ENCODE measurements at regions not wholly inside any gene's neighbourhood (a gene's known extent, or its start where the extent isn't known, plus 50 kb on each side); places are given as distances from the start of the nearest gene placed in this dataset.

GRCh38 chr6:120473804-120474203, 860.5 kb downstream of the TBC1D32 start:
- POLR2A ChIA-PET (ENCODE audit: unreplicated experiment) = no interaction called here
- Histone ChIP-seq H3K36me3 (ENCODE audit: control insufficient read depth, insufficient read depth, low read length) (no peaks in the 10 kb centered on the region), H3K4ac (ENCODE audit: low read depth, low read length) (no peak overlapping the region), H3K9ac (ENCODE audit: low read depth, low read length) (no peak overlapping the region), H2BK15ac (ENCODE audit: low read depth, low read length) (no peak overlapping the region), H3K18ac (ENCODE audit: low read depth, low read length) (no peak overlapping the region), H2AK9ac (replicated peaks; ENCODE audit: low read depth, low read length, poor library complexity) (no peak overlapping the region), H3K4me1 (ENCODE audit: control insufficient read depth, insufficient read depth, low read length) (no peaks in the 10 kb centered on the region), H3K56ac (ENCODE audit: extremely low read depth, insufficient read depth, low read length) (no peak overlapping the region), H2BK20ac (ENCODE audit: low read depth, low read length) (no peak overlapping the region), H4K91ac (ENCODE audit: insufficient read depth, low read depth, low read length) (no peak overlapping the region), H3K23ac (ENCODE audit: low read depth, low read length) (no peak overlapping the region), H4K5ac (ENCODE audit: low read depth, low read length) (no peak overlapping the region), H2AK5ac (ENCODE audit: low read depth, low read length) (no peak overlapping the region), H2AFZ (replicated peaks; ENCODE audit: low read length, poor library complexity) (no peak overlapping the region), H3K9me1 (ENCODE audit: insufficient read depth, low read length) (no peaks in the 10 kb centered on the region), H3K79me1 (ENCODE audit: low read depth in 1 of 2, low read length in 2 of 2) (no peaks in the 10 kb centered on the region), H3K27me3 (ENCODE audit: control insufficient read depth, insufficient read depth, low read length) (no peaks in the 10 kb centered on the region), H2BK120ac (ENCODE audit: low read depth, low read length) (no peak overlapping the region), H4K20me1 (ENCODE audit: insufficient read depth, low read length) (no peaks in the 10 kb centered on the region), H3K9me3 (ENCODE audit: control insufficient read depth, insufficient read depth, low read length) (peaks cover 8% of the 10 kb centered on the region), H3K4me3 (ENCODE audit: insufficient read depth, low read depth, low read length) (no peak overlapping the region), H3K4me2 (ENCODE audit: low read depth, low read length) (no peak overlapping the region), H2BK5ac (ENCODE audit: low read depth, low read length, poor library complexity, severe bottlenecking) (no peak overlapping the region), H3K14ac (replicated peaks; ENCODE audit: low read depth, low read length) (no peak overlapping the region), H4K8ac (ENCODE audit: low read depth in 2 of 2, low read length in 2 of 2) (no peak overlapping the region), H3K27ac (ENCODE audit: insufficient read depth, low read length) (no peak overlapping the region)
- ATAC-seq (ENCODE audit: low read depth) (no peak), DNase-seq (no peak)
- intact Hi-C loops (cut with micrococcal nuclease) (no loop called here), in situ Hi-C loops (cut with MboI; ENCODE audit: low sequenced_read_pairs) (no loop called here), dilution Hi-C loops (cut with HindIII; ENCODE audit: low sequenced_read_pairs, unreplicated experiment) (no loop called here)
- BruUV-seq (replicated peaks) = no TSS peak
- no CpG with 5 or more reads among the region's 2 CpGs for WGBS, 2 experiments (ENCODE audit: extremely low coverage in 2 of 2, insufficient read length in 1 of 2)
- CTCF ChIA-PET = no interaction called here
- no peak for TF ChIP-seq MXI1 (IDR thresholded peaks at IDR 0.05; ENCODE audit: borderline replicate concordance, low read depth, low read length)
- no peak for TF ChIP-seq RAD21 (IDR thresholded peaks at IDR 0.05; ENCODE audit: low read length)
- no peak for TF ChIP-seq BHLHE40 (IDR thresholded peaks at IDR 0.05; ENCODE audit: low read depth, low read length)
- no peak for TF ChIP-seq NFE2L2 (IDR thresholded peaks at IDR 0.05; ENCODE audit: low read depth, low read length)
- TF ChIP-seq RFX5 (IDR thresholded peaks at IDR 0.05; ENCODE audit: low read depth, low read length) = no peak
- TF ChIP-seq RCOR1 (IDR thresholded peaks at IDR 0.05; ENCODE audit: insufficient replicate concordance, low read length) = no peak
- no peak for TF ChIP-seq CTCF (conservative IDR thresholded peaks at IDR 0.05; ENCODE audit: low read depth, low read length)
- no peak for TF ChIP-seq CHD1 (IDR thresholded peaks at IDR 0.05; ENCODE audit: low read depth, low read length)
- TF ChIP-seq CEBPB (IDR thresholded peaks at IDR 0.05; ENCODE audit: low read depth, low read length) = no peak
- no peak for TF ChIP-seq ELK1 (IDR thresholded peaks at IDR 0.05; ENCODE audit: borderline replicate concordance, low read depth, low read length)
- TF ChIP-seq USF2 (IDR thresholded peaks at IDR 0.05; ENCODE audit: low read depth, low read length) = no peak
- no peak for TF ChIP-seq SMC3 (IDR thresholded peaks at IDR 0.05; ENCODE audit: low read depth, low read length)
- no peak for TF ChIP-seq POLR2A (IDR thresholded peaks at IDR 0.05; ENCODE audit: low read depth, low read length)
- no peak for TF ChIP-seq MAZ (IDR thresholded peaks at IDR 0.05; ENCODE audit: borderline replicate concordance, low read depth, low read length)
- TF ChIP-seq MAFK (IDR thresholded peaks at IDR 0.05; ENCODE audit: low read depth, low read length) = no peak
- TF ChIP-seq FOS (IDR thresholded peaks at IDR 0.05; ENCODE audit: low read depth, low read length) = no peak

Measured in IMR-90 (cell line).